NCI-H128 (cell line): ENCODE measurements at regions not wholly inside any gene's neighbourhood (a gene's known extent, or its start where the extent isn't known, plus 50 kb on each side); places are given as distances from the start of the nearest gene placed in this dataset.
"Not testable (repeated sequence)": the region's sequence is repeated elsewhere in the genome, so short reads cannot be mapped to it uniquely, and the experiment has no call there.

ENCODE experiments used
- DNase-seq: peaks from one replicate; lab custom pipeline; 2025; ENCODE audit not compliant: unreplicated experiment; lab: John Stamatoyannopoulos, UW

GRCh38 chr10:94219829-94220228, 142.9 kb downstream of the NOC3L start:
- DNase-seq: peak; percentile 1

GRCh38 chr10:94220717-94221116, 142.0 kb downstream of the NOC3L start:
- no peak for DNase-seq

- no peak for DNase-seq
These were observed 138.9 kb downstream of the NOC3L start for GRCh38 chr10:94223702-94224370.

GRCh38 chr10:94224656-94225055, 138.1 kb downstream of the NOC3L start:
- no peak for DNase-seq

GRCh38 chr10:94225589-94225988, 137.2 kb downstream of the NOC3L start:
- DNase-seq: no peak

- no peak for DNase-seq
These were observed 132.5 kb downstream of the NOC3L start for GRCh38 chr10:94230134-94230785.

- no peak for DNase-seq
These were observed 129.9 kb downstream of the NOC3L start for GRCh38 chr10:94232711-94233383.

- DNase-seq: no peak
These were observed 127.3 kb downstream of the NOC3L start for GRCh38 chr10:94235461-94235860.

GRCh38 chr10:94238006-94238617, 124.6 kb downstream of the NOC3L start:
- no peak for DNase-seq

GRCh38 chr10:94239696-94240095, 123.0 kb downstream of the NOC3L start:
- no peak for DNase-seq

- no peak for DNase-seq
These were observed 122.2 kb downstream of the NOC3L start for GRCh38 chr10:94240491-94240890.

- DNase-seq: no peak
These were observed 121.8 kb downstream of the NOC3L start for GRCh38 chr10:94240901-94241300.

- DNase-seq: no peak
These were observed 111.6 kb downstream of the NOC3L start for GRCh38 chr10:94251098-94251497.

GRCh38 chr10:94251568-94251967, 111.2 kb downstream of the NOC3L start:
- no peak for DNase-seq

GRCh38 chr10:94257407-94257806, 105.3 kb downstream of the NOC3L start:
- not testable (repeated sequence) for DNase-seq

- DNase-seq: no peak
These were observed 102.3 kb downstream of the NOC3L start for GRCh38 chr10:94260455-94260854.

GRCh38 chr10:94264085-94264484, 98.7 kb downstream of the NOC3L start:
- DNase-seq: no peak

- no peak for DNase-seq
These were observed 96.6 kb downstream of the NOC3L start for GRCh38 chr10:94266091-94266490.

GRCh38 chr10:94268652-94269051, 94.1 kb downstream of the NOC3L start:
- no peak for DNase-seq

GRCh38 chr10:94274142-94274787, 88.5 kb downstream of the NOC3L start:
- DNase-seq: no peak

- DNase-seq: no peak
These were observed 86.6 kb downstream of the NOC3L start for GRCh38 chr10:94276140-94276539.
